ENCODE measurements at regions not wholly inside any gene's neighbourhood (a gene's known extent, or its start where the extent isn't known, plus 50 kb on each side); places are given as distances from the start of the nearest gene placed in this dataset.
"Not testable (repeated sequence)": the region's sequence is repeated elsewhere in the genome, so short reads cannot be mapped to it uniquely, and the experiment has no call there.

DNA sequence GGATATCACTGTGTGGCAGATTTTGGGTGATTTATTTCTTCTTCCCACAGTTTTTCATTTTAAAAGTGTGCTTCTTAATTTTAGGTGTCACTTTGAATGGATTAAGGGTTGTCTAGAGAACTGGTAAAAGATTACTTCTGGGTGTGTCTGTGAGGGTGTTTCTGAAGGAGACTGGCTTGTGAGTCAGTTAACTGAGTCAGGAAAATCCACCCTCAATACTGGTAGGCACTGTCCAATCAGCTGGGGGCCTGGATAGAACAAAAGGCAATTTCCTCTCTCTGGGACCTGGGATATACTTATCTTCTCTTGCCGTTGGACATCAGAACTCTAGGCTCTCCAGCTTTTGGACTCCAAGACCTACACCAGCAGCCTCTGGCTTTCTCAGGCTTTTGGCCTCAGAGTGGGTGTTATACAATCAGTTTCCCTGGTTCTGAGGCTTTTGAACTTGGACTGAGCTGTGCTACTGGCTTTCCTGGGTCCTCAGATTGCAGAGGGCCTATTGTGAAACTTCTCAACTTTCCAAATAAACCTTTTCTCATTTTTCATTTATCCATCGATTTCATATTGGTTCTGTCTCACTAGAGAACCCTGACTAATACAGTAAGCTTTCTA lies 413.1 kb downstream of the GBA3 start:
- DNase-seq (ENCODE audit: low read depth, low spot score), result no peak

DNA sequence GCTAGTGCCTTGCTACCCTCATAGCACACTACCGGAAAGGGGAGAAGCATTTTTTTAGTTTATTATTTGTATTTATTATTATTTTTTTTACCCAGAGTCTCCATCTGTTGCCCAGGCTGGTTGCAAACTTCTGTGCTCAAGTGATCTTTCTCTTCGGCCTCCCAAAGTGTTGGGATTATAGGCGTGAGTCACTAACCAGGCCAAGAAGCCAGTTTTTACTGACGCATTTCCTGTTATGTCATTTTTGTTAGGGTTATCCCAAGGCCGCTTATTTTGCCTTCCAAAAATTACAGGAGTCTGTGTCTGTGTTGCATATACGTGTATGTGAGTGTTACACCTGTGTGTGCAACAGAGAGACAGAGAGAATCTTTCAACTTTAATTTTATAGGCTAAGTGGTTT lies 404.5 kb downstream of the GBA3 start:
- DNase-seq (ENCODE audit: low read depth, low spot score), result no peak

DNA sequence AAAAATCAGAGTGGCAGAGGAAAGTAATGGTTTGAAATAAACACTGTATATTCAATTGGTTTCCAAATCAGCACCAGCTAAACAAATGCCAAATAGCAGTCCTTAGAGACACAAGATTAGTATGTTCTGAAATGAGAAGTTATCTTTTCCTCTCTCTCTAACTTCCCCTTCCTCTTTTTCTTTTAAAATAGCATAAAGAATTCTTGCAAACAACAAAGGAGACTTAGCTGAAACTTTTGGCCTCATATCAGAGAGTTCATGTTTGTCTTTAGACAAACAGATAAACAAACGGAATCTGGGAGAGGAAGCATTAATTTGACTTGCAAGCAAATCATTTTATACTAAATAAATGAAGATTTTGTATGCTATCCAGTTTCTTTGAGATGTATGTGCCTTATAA lies 399.0 kb downstream of the GBA3 start:
- DNase-seq (ENCODE audit: low read depth, low spot score), result no peak

DNA sequence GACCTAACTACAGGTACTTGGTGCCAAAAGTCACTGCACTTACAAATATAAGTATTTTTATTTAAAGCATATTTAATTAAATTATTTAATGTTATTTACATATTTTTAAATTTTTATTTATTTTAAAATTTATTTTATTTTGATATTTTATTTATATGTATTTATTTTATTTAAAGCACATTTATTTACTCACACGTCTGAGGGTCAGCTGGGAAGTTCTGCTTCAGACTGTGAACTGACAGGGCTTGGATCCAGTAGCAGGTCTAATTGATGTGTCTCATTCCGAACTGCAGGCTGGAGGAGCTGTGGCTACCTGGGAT lies 392.5 kb downstream of the GBA3 start:
- DNase-seq (ENCODE audit: low read depth, low spot score), result no peak

DNA sequence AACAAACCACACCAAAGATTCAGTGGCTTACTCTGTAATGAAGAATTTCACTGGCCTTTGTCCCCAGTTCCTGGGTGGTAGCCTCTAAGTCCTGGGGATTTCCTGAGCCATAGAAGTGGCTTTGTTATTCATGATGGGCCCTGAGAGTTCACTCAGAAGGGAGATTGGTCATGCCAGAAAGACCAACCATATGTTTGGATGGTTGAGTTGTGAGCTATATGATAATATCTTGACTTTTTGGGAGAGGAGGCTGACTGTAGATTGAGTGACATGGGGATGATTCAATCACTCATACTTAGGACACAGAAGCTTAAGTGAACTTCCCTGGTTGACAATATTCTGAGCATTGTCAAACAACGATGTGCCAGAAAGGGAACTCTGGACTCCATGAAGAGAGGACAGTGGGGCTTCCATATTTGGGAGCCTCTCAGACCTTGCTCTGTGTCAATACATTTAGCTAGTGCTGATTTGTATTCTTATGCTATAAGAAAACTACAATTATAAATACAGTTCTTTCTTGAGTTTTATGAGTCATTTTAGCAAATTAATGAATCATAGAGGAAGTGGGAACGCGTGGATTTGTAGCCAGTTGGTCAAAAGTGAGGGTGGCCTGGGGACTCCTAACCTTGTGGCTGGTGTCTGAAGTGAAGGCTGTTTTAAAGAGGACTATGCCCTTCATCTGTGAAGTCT lies 392.0 kb downstream of the GBA3 start:
- DNase-seq (ENCODE audit: low read depth, low spot score), result no peak

DNA sequence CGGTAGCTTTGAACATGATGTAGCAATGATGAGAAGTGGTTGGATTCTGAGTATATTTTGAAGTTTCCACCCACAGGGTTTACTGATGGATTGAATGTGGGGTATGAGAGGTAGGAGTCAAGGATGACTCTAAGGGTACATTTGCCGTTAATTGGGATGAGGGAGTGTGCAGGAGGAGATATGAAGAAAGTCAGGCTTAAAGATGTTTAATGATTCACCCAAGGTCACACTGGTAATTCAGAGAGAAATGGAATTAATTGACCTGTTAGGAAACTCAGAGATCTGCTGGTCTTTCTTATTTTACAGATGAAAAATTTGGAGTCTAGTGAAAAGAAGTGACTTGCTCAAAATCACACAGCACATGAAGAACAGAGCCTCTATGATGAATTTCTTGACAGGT lies 390.7 kb downstream of the GBA3 start:
- no peak for DNase-seq (ENCODE audit: low read depth, low spot score)

DNA sequence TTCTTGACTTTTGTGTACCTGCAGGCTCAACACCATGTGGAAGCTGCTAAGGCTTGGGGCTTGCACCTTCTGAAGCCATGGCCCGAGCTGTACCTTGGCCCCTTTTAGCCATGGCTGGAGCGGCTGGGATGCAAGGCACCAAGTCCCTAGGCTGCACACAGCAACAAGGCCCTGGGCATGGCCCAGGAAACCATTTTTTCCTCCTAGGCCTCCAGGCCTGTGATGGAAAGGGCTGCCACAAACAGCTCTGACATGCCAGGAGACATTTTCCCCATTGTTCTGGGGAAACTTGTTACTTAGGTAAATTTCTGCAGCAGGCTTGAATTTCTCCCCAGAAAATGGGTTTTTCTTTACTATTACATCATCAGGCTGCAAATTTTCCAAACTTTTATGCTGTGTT lies 387.4 kb downstream of the GBA3 start:
- not testable (repeated sequence) for DNase-seq (ENCODE audit: low read depth, low spot score)

DNA sequence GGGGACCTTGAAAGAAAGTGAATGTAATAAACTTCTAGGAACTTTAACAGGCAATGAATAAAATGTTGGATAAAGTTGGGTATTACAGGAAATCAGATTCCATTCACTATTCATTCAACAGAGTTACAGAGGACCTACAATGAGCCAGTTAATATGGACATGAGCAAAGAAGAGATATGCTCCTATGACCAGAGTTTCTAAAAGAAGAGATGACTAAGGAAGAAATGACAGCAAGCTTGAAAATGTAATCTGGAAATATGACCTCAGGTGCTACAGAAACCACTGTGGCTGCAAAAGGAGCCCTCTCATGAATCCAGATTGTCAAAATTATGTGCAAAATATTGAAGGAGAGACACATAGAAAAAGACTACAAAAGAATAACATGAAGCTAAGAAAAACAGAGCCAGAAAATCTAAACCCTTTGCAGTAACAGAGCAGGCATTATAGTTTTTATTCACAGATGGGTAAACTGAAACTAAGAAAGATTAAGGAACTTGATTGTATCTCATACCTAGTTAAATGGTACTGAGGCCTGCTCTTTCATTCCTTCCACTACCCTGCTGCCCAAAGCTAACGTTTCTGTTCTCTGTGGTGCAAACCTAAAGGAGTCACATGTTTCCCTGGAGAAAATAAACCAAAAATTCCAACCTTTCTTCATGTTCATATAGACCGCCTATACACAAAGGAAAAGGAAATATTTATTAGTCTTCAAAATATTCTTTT lies 378.3 kb downstream of the GBA3 start:
- DNase-seq (ENCODE audit: low read depth, low spot score), result no peak

DNA sequence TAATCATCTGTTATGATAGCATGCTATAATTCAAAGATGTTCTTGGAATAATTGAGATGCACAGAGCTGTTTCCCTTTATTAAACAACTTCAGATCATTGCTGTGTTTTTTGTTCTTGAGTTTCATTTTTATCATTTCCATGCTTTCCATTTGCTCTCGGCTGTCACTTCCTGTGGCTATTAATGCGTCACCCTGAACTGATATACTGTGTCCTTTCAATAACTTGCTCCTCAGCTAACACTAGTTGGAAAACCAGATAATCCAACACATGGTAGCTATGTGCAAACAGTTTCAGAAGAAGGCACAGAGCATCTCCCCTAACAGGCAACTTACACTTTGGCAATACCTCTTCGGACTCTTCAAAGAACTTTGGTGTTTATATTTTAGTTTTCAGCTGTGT lies 376.0 kb downstream of the GBA3 start:
- DNase-seq (ENCODE audit: low read depth, low spot score), result no peak

DNA sequence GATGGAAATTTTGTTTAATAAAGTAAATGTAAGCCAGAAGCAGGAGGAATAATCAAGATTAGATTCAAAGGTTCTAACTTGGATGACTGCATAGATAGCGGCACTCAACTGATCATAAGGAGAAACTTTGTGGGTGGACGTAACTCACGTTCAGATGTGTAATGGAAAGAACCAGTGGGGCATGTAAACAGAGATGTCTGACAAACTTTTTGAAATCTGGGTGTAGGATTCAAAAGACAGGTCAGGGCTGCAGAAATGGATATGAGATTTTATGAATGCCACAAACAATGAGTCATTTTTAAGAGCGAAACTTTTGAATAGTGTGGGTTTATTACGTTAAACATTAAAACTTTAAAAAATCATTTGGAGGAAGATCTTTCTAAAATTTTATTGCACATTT lies 375.6 kb downstream of the GBA3 start:
- DNase-seq (ENCODE audit: low read depth, low spot score), result no peak

DNA sequence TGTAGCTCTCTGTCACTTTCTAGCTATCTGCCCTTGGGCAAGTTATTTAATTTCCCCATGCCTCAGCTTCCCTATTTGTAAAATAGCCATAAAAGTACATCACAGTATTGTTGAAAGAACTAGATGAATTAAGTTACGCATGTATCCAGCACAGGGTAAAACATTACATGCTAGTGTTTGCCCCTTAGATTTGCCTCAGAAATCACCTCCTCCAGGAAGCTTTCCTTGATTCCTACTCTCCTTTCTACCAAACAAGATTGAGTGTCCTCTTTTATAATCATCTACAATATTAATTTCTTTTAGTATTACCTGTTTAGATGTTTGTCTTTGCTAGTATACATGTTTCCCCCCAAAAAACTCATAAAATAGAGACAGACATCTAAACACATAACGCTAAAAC lies 369.5 kb downstream of the GBA3 start:
- no peak for DNase-seq (ENCODE audit: low read depth, low spot score)

DNA sequence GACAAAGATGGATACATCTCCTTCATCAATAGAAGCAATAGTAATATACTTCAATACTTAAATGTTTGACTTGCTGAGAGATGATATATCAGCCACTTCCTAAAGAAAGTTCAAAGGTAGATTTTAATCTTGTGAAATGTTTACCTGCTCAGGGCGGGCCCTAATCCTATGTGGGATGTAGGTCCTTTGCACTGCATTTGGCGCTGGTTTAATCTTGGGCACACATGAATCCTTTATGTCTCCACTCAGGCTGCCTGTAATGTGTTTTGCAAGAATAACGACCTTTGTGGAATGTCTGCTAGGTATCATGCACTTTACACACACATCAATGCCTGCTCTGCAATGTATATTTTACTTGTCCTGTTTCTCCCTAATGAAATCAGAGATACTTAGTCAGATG lies 368.7 kb downstream of the GBA3 start:
- no peak for DNase-seq (ENCODE audit: low read depth, low spot score)

DNA sequence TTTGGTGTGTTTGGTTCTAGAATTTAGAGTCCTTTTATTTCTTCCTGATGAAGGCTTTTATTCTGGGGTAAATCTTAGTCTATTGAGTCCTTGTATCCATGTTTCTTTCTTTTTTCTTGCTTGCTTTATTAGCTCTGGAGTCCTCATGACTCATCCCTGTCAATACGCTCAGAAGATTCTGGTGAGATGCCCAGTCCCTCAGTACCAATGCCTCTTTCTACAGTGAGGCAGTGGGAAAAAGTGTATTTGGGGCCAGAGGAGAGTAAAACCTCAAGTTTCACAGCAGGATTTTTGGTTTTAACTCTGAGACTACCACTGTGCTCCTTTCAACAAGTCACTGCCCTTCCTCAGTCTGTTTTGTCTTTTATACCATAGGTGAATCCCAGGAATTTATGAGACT lies 368.0 kb downstream of the GBA3 start:
- DNase-seq (ENCODE audit: low read depth, low spot score), result no peak

DNA sequence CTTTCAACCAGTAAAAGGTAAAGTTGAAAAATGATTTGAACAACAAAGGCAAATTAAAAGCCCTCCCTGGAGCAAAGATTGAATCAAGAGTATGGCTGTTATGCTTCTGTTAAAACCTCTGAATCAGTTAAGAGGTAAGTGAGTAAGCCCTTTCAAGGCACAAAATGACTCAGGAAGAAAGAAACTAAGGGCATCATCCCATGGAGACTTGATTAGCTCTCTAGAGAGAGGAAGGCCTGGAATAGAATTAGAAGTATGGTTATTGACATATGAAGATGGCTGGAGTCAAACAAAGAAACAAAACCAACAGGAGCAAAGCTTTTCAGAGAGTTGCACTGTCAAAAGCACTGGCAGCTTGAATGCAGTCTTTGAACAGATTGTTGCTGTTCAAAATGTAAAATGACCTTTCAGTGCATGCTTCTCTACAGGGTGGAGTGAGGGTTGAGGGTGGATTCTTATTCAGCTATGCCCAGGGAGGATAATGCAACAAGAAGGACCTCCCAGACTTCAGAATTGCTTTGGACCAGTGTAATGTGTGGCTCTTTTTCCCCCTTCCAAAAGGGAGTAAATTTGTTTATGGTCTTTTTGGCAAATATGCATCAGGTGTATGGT lies 365.5 kb downstream of the GBA3 start:
- DNase-seq (ENCODE audit: low read depth, low spot score), result no peak

DNA sequence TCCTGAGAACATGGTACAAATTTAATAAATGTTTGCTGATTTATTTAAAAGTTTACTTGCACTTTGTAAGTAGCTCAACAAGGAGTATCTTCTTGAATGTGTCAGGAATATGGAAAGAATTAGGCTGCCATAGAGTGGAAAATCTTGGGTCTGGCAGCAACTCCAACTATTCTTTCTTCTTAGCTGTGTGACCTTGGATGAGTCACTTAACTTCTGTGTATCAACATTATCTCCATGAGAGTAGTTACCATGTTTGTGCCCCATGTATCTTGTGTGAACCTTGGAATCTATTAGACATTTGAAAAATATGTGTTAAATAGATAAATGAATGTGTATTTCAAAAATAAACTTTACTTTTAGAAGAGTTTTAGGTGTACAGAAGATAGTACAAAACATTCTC lies 348.8 kb downstream of the GBA3 start:
- DNase-seq (ENCODE audit: low read depth, low spot score), result no peak

DNA sequence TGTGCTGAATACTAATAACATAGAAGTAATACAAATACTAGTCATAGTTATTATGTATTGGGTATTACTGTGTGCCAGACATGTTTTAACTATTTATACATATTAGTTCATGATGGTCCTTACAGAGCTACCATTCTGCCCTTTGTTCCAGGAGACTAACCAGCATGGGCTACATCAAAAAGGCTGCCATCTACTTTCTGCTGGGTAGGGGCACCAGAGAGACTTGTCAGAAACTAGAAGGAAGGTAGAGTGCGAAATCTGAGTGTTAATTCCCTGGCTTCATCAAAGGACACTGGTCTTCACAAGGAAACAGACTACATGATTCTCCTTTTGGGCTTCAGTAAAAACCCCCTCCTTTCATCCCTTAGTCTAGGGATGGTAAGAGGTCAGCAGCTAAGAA lies 347.8 kb downstream of the GBA3 start:
- DNase-seq (ENCODE audit: low read depth, low spot score), result no peak

DNA sequence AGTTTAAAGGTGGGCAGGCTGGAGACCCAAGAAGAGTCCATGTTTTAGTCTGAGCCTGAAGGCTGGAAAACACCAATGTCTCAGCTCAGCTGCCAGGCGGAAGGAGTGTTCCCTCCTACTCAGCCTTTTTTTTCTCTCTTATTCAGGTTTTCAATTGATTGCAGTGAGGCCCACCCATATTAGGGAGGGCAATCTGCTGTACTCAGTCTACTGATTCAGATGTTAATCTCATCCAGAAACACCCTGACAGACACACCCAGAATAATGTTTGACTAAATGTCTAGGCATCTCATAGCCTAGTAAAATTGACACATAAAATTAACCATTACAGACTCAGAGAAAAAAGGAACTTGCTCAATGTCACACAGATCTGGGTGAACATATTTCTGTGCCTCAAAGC lies 347.1 kb downstream of the GBA3 start:
- DNase-seq (ENCODE audit: low read depth, low spot score), result no peak

DNA sequence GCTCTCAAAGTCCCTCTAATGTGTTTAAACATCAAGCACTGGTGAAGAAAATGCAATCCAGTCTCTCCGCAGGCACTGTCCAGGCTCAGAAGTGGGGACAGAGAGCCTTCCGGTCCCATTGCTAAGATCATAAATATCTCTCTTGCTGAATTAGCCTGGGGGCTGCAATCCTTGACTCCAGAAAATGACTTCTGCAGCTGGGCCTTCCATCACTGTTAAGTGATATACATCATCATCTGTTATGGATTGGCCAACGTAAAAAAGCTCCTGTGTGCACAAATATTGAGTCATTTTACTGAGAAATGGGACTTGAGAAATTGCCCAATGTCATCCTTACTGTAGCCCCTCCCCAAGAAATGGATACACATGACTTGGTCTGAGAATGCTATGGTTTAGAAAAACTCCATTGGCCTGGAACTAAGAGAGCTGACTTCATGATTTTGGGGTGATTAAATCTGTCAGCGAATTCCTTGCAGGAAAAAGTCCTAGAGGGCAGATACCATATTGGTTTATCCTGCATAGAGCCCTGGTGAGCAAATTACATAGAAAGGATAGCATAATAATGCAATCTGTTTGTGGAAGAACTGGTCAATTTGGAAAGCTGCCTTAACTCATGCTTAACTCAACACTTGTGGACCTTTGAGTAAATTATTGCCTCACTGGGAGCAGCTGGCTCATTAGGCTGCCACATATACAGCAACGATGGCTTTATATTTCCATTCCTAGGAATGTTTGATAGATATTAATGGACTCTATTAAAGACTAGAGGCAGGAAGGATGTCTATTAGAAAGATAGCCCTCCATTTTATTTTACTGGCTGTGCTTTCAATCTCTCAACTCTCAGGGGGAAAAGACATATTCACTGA lies 346.1 kb downstream of the GBA3 start:
- no peak for DNase-seq (ENCODE audit: low read depth, low spot score)

DNA sequence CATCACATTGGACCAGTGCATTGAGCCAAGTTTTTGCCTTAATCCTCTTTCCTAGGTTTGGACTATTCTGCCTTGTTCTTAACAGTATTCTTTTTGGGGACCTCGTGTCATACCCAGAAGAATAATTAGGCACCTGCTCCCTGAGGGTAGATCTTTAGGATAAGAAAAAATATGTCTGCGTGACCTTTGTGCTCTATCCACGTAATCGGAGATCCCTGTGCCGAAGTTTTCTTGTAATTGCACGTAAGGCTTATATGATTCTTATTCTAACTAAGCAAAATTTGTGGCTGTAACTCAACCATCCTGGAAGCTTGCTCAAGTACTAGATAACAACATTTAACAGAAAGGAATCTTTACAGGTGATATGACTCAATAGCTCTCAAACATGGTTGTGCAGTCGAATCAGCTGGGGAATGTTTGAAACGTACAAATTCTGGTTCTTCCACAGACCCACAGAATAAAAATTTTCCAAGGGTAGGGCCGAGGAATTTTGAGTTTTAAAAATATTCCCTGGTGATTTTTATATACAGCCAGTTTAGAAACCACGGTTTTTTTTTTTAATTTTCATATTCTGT lies 344.3 kb downstream of the GBA3 start:
- no peak for DNase-seq (ENCODE audit: low read depth, low spot score)

DNA sequence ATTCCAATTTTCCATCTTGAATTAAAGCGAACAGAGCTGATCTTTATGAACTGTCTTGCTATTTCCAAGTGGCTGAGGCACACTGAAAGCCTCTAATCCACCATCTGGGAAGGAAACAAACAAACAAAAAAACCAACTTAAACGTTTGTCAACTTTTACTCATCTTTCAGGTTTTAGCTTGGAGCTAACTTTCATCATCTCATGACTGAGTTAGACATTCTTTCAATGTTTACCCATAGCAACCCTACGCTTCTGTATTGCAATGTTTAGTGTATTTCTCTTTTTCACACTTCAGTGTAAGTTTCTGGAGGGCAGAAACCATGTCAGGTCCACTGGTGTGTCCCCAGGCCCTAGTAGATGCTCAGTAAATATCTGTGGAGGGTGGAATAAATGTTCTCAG lies 343.8 kb downstream of the GBA3 start:
- no peak for DNase-seq (ENCODE audit: low read depth, low spot score)

DNA sequence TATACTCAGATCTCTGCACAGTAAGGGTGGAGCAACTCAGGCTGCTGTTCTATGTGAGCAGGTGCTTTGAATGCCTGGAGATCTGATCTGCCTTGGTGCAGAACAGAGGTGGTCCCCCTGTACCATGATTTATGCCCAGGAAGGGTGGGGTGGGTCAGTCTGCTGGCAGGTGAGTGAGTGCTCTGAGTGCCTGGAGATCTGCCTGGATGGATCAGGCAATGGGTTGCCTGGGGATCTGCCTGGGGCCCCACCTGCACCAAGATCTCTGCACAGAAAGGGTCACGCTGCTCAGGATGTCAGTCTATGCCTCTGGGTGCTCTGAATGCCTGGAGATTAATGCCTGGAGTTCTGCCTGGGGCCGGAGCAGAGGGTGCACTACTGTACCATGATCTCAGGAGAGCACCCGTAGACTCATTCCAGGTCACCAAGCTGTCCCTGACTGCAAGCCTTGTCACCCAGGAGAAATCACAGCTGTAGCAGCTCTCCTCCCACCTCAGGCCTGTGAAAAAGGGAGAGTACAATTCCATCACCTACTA lies 342.9 kb downstream of the GBA3 start:
- DNase-seq (ENCODE audit: low read depth, low spot score), result no peak

Measured in ELF-1 (cell line).